DND-41 (cell line): ENCODE measurements at regions not wholly inside any gene's neighbourhood (a gene's known extent, or its start where the extent isn't known, plus 50 kb on each side); places are given as distances from the start of the nearest gene placed in this dataset.

Experiments used
- ATAC-seq: fragments of 200-7000 bp; cut with Tn5 transposase; 3 replicates; pipeline ENCODE4 v1.9.1; 2021; ENCODE audit warnings: low read depth; ENCODE audit not compliant: insufficient read depth
- DNase-seq: peaks from one replicate; pipeline ENCODE4 v3.0.0-alpha.2; 2020
- H2AFZ ChIP-seq: 2 replicates; pipeline ENCODE4 v1.6.0; 2012; ENCODE audit warnings: low read depth, low read length
- H3K27ac ChIP-seq: 2 replicates; pipeline ENCODE4 v1.5.1; 2012; ENCODE audit warnings: low read length, inconsistent platforms
- H3K27me3 ChIP-seq: fragments of 200-600 bp; sonication (generic); 2 replicates; pipeline ENCODE4 v1.6.0; 2012; ENCODE audit warnings: low read length, mild to moderate bottlenecking, inconsistent platforms; ENCODE audit not compliant: insufficient read depth, poor library complexity
- H3K36me3 ChIP-seq: 2 replicates; pipeline ENCODE4 v1.5.1; 2012; ENCODE audit warnings: low read length, inconsistent platforms; ENCODE audit not compliant: insufficient read depth
- H3K4me1 ChIP-seq: 2 replicates; pipeline ENCODE4 v1.5.1; 2012; ENCODE audit warnings: mild to moderate bottlenecking, low read length; ENCODE audit not compliant: insufficient read depth
- H3K4me2 ChIP-seq: 2 replicates; pipeline ENCODE4 v1.6.0; 2012; ENCODE audit warnings: mild to moderate bottlenecking, moderate library complexity, low read length, inconsistent platforms; ENCODE audit not compliant: insufficient read depth
- H3K4me3 ChIP-seq, 2 experiments: fragments of 200-600 bp in 1 of 2; shearing (Covaris generic) in 1 of 2; 2 replicates each; pipeline ENCODE4 v1.5.1; 2012 to 2016; ENCODE audit warnings: inconsistent platforms in 2 of 2, low read length in 2 of 2, mild to moderate bottlenecking in 2 of 2, low read depth in 1 of 2, moderate library complexity in 1 of 2
- H3K79me2 ChIP-seq: 2 replicates; pipeline ENCODE4 v1.6.0; 2012; ENCODE audit warnings: low read length, inconsistent platforms; ENCODE audit not compliant: insufficient read depth
- H3K9ac ChIP-seq: 2 replicates; pipeline ENCODE4 v1.6.0; 2012; ENCODE audit warnings: low read depth, mild to moderate bottlenecking, inconsistent platforms, low read length, moderate library complexity
- H3K9me3 ChIP-seq: 2 replicates; pipeline ENCODE4 v1.5.1; 2012; ENCODE audit warnings: low read length, moderate library complexity, mild to moderate bottlenecking, inconsistent platforms; ENCODE audit not compliant: insufficient read depth, severe bottlenecking
- H4K20me1 ChIP-seq: 2 replicates; pipeline ENCODE4 v1.6.0; 2012; ENCODE audit warnings: low read length; ENCODE audit not compliant: insufficient read depth
- CTCF ChIP-seq: IDR thresholded peaks from 2 replicates; pipeline ENCODE4 v1.5.1; 2012; ENCODE audit warnings: borderline replicate concordance, low read length, moderate library complexity, mild to moderate bottlenecking; ENCODE audit not compliant: poor library complexity, severe bottlenecking; ENCODE audit errors: extremely low read depth
- EZH2 ChIP-seq: IDR thresholded peaks from 3 replicates; pipeline ENCODE4 v1.6.1; 2012; ENCODE audit warnings: borderline replicate concordance, low read depth, mild to moderate bottlenecking, moderate library complexity, low read length, inconsistent platforms; ENCODE audit not compliant: severe bottlenecking

GRCh38 chr12:78636231-78636855 lies 228.2 kb upstream of the SYT1 start:
- DNase-seq (no peak), ATAC-seq (no peak)
- H2AFZ ChIP-seq, result no peak overlapping the region

GRCh38 chr12:78641837-78642423 lies 222.6 kb upstream of the SYT1 start:
- H3K4me2 ChIP-seq, result no peak overlapping the region
- no peak overlapping the region for H2AFZ ChIP-seq
- H3K9ac ChIP-seq, result no peak overlapping the region
- no peak overlapping the region for H3K4me3 ChIP-seq
- H4K20me1 ChIP-seq, result no peaks in the 10 kb centered on the region
- TF ChIP-seq CTCF, result no peak
- no peak for TF ChIP-seq EZH2
- no peaks in the 10 kb centered on the region for H3K79me2 ChIP-seq
- no peaks in the 10 kb centered on the region for H3K27me3 ChIP-seq
- H3K36me3 ChIP-seq, result no peaks in the 10 kb centered on the region
- no peak overlapping the region for H3K27ac ChIP-seq
- H3K9me3 ChIP-seq, result no peaks in the 10 kb centered on the region
- DNase-seq (no peak), ATAC-seq (no peak)
- no peaks in the 10 kb centered on the region for H3K4me1 ChIP-seq

More at GRCh38 chr12:78636231-78636855, 228.2 kb upstream of the SYT1 start:
- Histone ChIP-seq H3K4me2 (no peak overlapping the region), H3K9ac (no peak overlapping the region), H3K27ac (no peak overlapping the region), H3K9me3 (no peaks in the 10 kb centered on the region), H3K27me3 (no peaks in the 10 kb centered on the region), H3K79me2 (no peaks in the 10 kb centered on the region), H4K20me1 (no peaks in the 10 kb centered on the region), H3K4me1 (no peaks in the 10 kb centered on the region), H3K4me3 (no peak overlapping the region), H3K36me3 (no peaks in the 10 kb centered on the region)
- no peak for TF ChIP-seq CTCF
- no peak for TF ChIP-seq EZH2

- H3K9me3 ChIP-seq, result no peaks in the 10 kb centered on the region
- H3K27me3 ChIP-seq, result no peaks in the 10 kb centered on the region
- DNase-seq (no peak), ATAC-seq (no peak)
- H3K36me3 ChIP-seq, result no peaks in the 10 kb centered on the region
- H3K4me3 ChIP-seq, result no peak overlapping the region
- no peak for TF ChIP-seq CTCF
- H4K20me1 ChIP-seq, result no peaks in the 10 kb centered on the region
- H3K9ac ChIP-seq, result no peak overlapping the region
- no peak overlapping the region for H3K4me2 ChIP-seq
- H3K27ac ChIP-seq, result no peak overlapping the region
- no peaks in the 10 kb centered on the region for H3K4me1 ChIP-seq
- no peak overlapping the region for H2AFZ ChIP-seq
- H3K79me2 ChIP-seq, result no peaks in the 10 kb centered on the region
These were observed 218.6 kb upstream of the SYT1 start for GRCh38 chr12:78645956-78646355.

- no peaks in the 10 kb centered on the region for H3K36me3 ChIP-seq
- DNase-seq (no peak), ATAC-seq (no peak)
- H3K4me2 ChIP-seq, result no peak overlapping the region
- no peak overlapping the region for H3K27ac ChIP-seq
- no peaks in the 10 kb centered on the region for H4K20me1 ChIP-seq
- no peak overlapping the region for H3K9ac ChIP-seq
- TF ChIP-seq CTCF, result no peak
- TF ChIP-seq EZH2, result no peak
- no peak overlapping the region for H3K4me3 ChIP-seq
- H3K9me3 ChIP-seq, result no peaks in the 10 kb centered on the region
- H3K27me3 ChIP-seq, result no peaks in the 10 kb centered on the region
- no peaks in the 10 kb centered on the region for H3K79me2 ChIP-seq
- no peak overlapping the region for H2AFZ ChIP-seq
- H3K4me1 ChIP-seq, result no peaks in the 10 kb centered on the region
These were observed 212.8 kb upstream of the SYT1 start for GRCh38 chr12:78651755-78652154.
